ENCODE measurements at regions not wholly inside any gene's neighbourhood (a gene's known extent, or its start where the extent isn't known, plus 50 kb on each side); places are given as distances from the start of the nearest gene placed in this dataset.

- DNase-seq (ENCODE audit: low read depth in 2 of 2, low spot score in 1 of 2), result no peak
Observed at GRCh38 chr2:125852364-125852763, 803.6 kb upstream of the GYPC start.

- no peak for DNase-seq (ENCODE audit: low read depth in 2 of 2, low spot score in 1 of 2)
Observed at GRCh38 chr2:125853626-125854025, 802.3 kb upstream of the GYPC start.

GRCh38 chr2:125855204-125855603 lies 800.8 kb upstream of the GYPC start:
- DNase-seq (ENCODE audit: low read depth in 2 of 2, low spot score in 1 of 2), result no peak

- DNase-seq (ENCODE audit: low read depth in 2 of 2, low spot score in 1 of 2), result no peak
Observed at GRCh38 chr2:125857971-125858794, 797.8 kb upstream of the GYPC start.

GRCh38 chr2:125861461-125861860 lies 794.5 kb upstream of the GYPC start:
- DNase-seq (ENCODE audit: low read depth in 2 of 2, low spot score in 1 of 2), result no peak

- DNase-seq (ENCODE audit: low read depth in 2 of 2, low spot score in 1 of 2), result no peak
Observed at GRCh38 chr2:125867908-125868307, 788.0 kb upstream of the GYPC start.

GRCh38 chr2:125870264-125870663 lies 785.7 kb upstream of the GYPC start:
- DNase-seq (ENCODE audit: low read depth in 2 of 2, low spot score in 1 of 2), result no peak

- no peak for DNase-seq (ENCODE audit: low read depth in 2 of 2, low spot score in 1 of 2)
Observed at GRCh38 chr2:125870746-125871145, 785.2 kb upstream of the GYPC start.

- DNase-seq (ENCODE audit: low read depth in 2 of 2, low spot score in 1 of 2), result no peak
Observed at GRCh38 chr2:125874564-125874963, 781.4 kb upstream of the GYPC start.

- DNase-seq (ENCODE audit: low read depth in 2 of 2, low spot score in 1 of 2), result no peak
Observed at GRCh38 chr2:125885340-125885739, 770.6 kb upstream of the GYPC start.

GRCh38 chr2:125886153-125886552 lies 769.8 kb upstream of the GYPC start:
- no peak for DNase-seq (ENCODE audit: low read depth in 2 of 2, low spot score in 1 of 2)

- no peak for DNase-seq (ENCODE audit: low read depth in 2 of 2, low spot score in 1 of 2)
Observed at GRCh38 chr2:125901278-125901677, 754.7 kb upstream of the GYPC start.

- DNase-seq (ENCODE audit: low read depth in 2 of 2, low spot score in 1 of 2), result no peak
Observed at GRCh38 chr2:125925891-125926546, 729.9 kb upstream of the GYPC start.

- DNase-seq (ENCODE audit: low read depth in 2 of 2, low spot score in 1 of 2), result no peak
Observed at GRCh38 chr2:125935559-125935958, 720.4 kb upstream of the GYPC start.

- DNase-seq (ENCODE audit: low read depth in 2 of 2, low spot score in 1 of 2), result no peak
Observed at GRCh38 chr2:125942585-125943424, 713.2 kb upstream of the GYPC start.

- DNase-seq (ENCODE audit: low read depth in 2 of 2, low spot score in 1 of 2), result no peak
Observed at GRCh38 chr2:125959047-125959446, 696.9 kb upstream of the GYPC start.

- DNase-seq (ENCODE audit: low read depth in 2 of 2, low spot score in 1 of 2), result no peak
Observed at GRCh38 chr2:125961739-125962138, 694.2 kb upstream of the GYPC start.

- no peak for DNase-seq (ENCODE audit: low read depth in 2 of 2, low spot score in 1 of 2)
Observed at GRCh38 chr2:125979886-125980285, 676.1 kb upstream of the GYPC start.

- no peak for DNase-seq (ENCODE audit: low read depth in 2 of 2, low spot score in 1 of 2)
Observed at GRCh38 chr2:125983364-125983763, 672.6 kb upstream of the GYPC start.

GRCh38 chr2:126029316-126029715 lies 626.6 kb upstream of the GYPC start:
- no peak for DNase-seq (ENCODE audit: low read depth in 2 of 2, low spot score in 1 of 2)

GRCh38 chr2:126038861-126039260 lies 617.1 kb upstream of the GYPC start:
- no peak for DNase-seq (ENCODE audit: low read depth in 2 of 2, low spot score in 1 of 2)
